Stomach (tissue), 4 donors: ENCODE measurements at regions not wholly inside any gene's neighbourhood (a gene's known extent, or its start where the extent isn't known, plus 50 kb on each side); places are given as distances from the start of the nearest gene placed in this dataset.
"Not testable (repeated sequence)": the region's sequence is repeated elsewhere in the genome, so short reads cannot be mapped to it uniquely, and the experiment has no call there.

Experiments
- CTCF ChIP-seq, 7 experiments: fragments of 450-650 bp in 4 of 7; fragments of 200-600 bp in 3 of 7; sonication (generic) in 3 of 7; IDR thresholded peaks; one replicate each; pipeline ENCODE4 v1.5.1; 2016 to 2019; ENCODE audit warnings: antibody characterized with exemption in 7 of 7, control low read depth in 2 of 7, mild to moderate bottlenecking in 1 of 7
- POLR2AphosphoS5 ChIP-seq, 3 donors: sonication (generic); formaldehyde crosslinking; IDR thresholded peaks; one replicate each; pipeline ENCODE4 v1.6.1; 2016; ENCODE audit warnings: antibody characterized with exemption in 3 of 3

- TF ChIP-seq POLR2AphosphoS5, CTCF (IDR thresholded peaks at IDR 0.05): not testable (repeated sequence)
Measured at GRCh38 chr2:87464219-87464618, 283.7 kb upstream of the PLGLB2 start.
